WERI-Rb-1 (cell line): ENCODE measurements at regions not wholly inside any gene's neighbourhood (a gene's known extent, or its start where the extent isn't known, plus 50 kb on each side); places are given as distances from the start of the nearest gene placed in this dataset.

Experiments
- DNase-seq: peaks from one replicate; pipeline ENCODE4 v3.0.0-alpha.2; 2020
- H3K27ac ChIP-seq: fragments of 250-450 bp; sonication (Bioruptor Pico); 2 replicates; pipeline ENCODE4 v1.5.1; 2020; ENCODE audit warnings: mild to moderate bottlenecking, moderate library complexity
- H3K27me3 ChIP-seq: fragments of 250-450 bp; sonication (Bioruptor Pico); 2 replicates; pipeline ENCODE4 v1.5.1; 2021; ENCODE audit warnings: mild to moderate bottlenecking, low read depth, moderate library complexity; ENCODE audit not compliant: insufficient read depth, severe bottlenecking
- H3K36me3 ChIP-seq: fragments of 250-450 bp; sonication (Bioruptor Pico); 2 replicates; pipeline ENCODE4 v1.5.1; 2020; ENCODE audit warnings: mild to moderate bottlenecking, moderate library complexity
- H3K4me3 ChIP-seq: 2 replicates; pipeline ENCODE4 v1.5.1; 2011; ENCODE audit warnings: low read depth, mild to moderate bottlenecking, control low read depth, low read length
- H3K9me3 ChIP-seq: fragments of 250-450 bp; sonication (Bioruptor Pico); 2 replicates; pipeline ENCODE4 v1.5.1; 2021; ENCODE audit warnings: mild to moderate bottlenecking, moderate library complexity; ENCODE audit not compliant: severe bottlenecking
- CTCF ChIP-seq: IDR thresholded peaks from 2 replicates; pipeline ENCODE4 v1.5.1; 2011; ENCODE audit warnings: low read depth, mild to moderate bottlenecking, control low read depth, inconsistent platforms, low read length

- DNase-seq: no peak
- no peak overlapping the region for H3K4me3 ChIP-seq
- no peaks in the 10 kb centered on the region for H3K27me3 ChIP-seq
- no peaks in the 10 kb centered on the region for H3K9me3 ChIP-seq
- TF ChIP-seq CTCF: no peak
- no peaks in the 10 kb centered on the region for H3K36me3 ChIP-seq
- H3K27ac ChIP-seq: no peak overlapping the region
Observed at GRCh38 chr3:168888781-168889180, 774.7 kb downstream of the MECOM start.

GRCh38 chr3:168885028-168885427 lies 778.5 kb downstream of the MECOM start:
- TF ChIP-seq CTCF: no peak
- Histone ChIP-seq H3K36me3 (no peaks in the 10 kb centered on the region), H3K27ac (no peak overlapping the region), H3K9me3 (no peaks in the 10 kb centered on the region), H3K4me3 (no peak overlapping the region), H3K27me3 (no peaks in the 10 kb centered on the region)
- DNase-seq: no peak

- H3K36me3 ChIP-seq: no peaks in the 10 kb centered on the region
- no peaks in the 10 kb centered on the region for H3K27me3 ChIP-seq
- H3K9me3 ChIP-seq: no peaks in the 10 kb centered on the region
- H3K27ac ChIP-seq: no peak overlapping the region
- H3K4me3 ChIP-seq: no peak overlapping the region
- DNase-seq: no peak
- TF ChIP-seq CTCF: no peak
Observed at GRCh38 chr3:168884353-168884903, 779.1 kb downstream of the MECOM start.

- no peak overlapping the region for H3K27ac ChIP-seq
- TF ChIP-seq CTCF: no peak
- DNase-seq: no peak
- no peaks in the 10 kb centered on the region for H3K36me3 ChIP-seq
- H3K9me3 ChIP-seq: no peaks in the 10 kb centered on the region
- H3K27me3 ChIP-seq: no peaks in the 10 kb centered on the region
- no peak overlapping the region for H3K4me3 ChIP-seq
Observed at GRCh38 chr3:168883145-168883544, 780.4 kb downstream of the MECOM start.

- H3K9me3 ChIP-seq: no peaks in the 10 kb centered on the region
- H3K27me3 ChIP-seq: no peaks in the 10 kb centered on the region
- DNase-seq: no peak
- no peak overlapping the region for H3K27ac ChIP-seq
- H3K4me3 ChIP-seq: no peak overlapping the region
- no peaks in the 10 kb centered on the region for H3K36me3 ChIP-seq
- TF ChIP-seq CTCF: no peak
Observed at GRCh38 chr3:168881804-168882203, 781.7 kb downstream of the MECOM start.

- no peaks in the 10 kb centered on the region for H3K9me3 ChIP-seq
- H3K27ac ChIP-seq: no peak overlapping the region
- no peaks in the 10 kb centered on the region for H3K27me3 ChIP-seq
- no peaks in the 10 kb centered on the region for H3K36me3 ChIP-seq
- TF ChIP-seq CTCF: no peak
- no peak for DNase-seq
- H3K4me3 ChIP-seq: no peak overlapping the region
Observed at GRCh38 chr3:168878655-168879054, 782.9 kb upstream of the GOLIM4 start.
